ENCODE measurements at regions not wholly inside any gene's neighbourhood (a gene's known extent, or its start where the extent isn't known, plus 50 kb on each side); places are given as distances from the start of the nearest gene placed in this dataset.

DNA sequence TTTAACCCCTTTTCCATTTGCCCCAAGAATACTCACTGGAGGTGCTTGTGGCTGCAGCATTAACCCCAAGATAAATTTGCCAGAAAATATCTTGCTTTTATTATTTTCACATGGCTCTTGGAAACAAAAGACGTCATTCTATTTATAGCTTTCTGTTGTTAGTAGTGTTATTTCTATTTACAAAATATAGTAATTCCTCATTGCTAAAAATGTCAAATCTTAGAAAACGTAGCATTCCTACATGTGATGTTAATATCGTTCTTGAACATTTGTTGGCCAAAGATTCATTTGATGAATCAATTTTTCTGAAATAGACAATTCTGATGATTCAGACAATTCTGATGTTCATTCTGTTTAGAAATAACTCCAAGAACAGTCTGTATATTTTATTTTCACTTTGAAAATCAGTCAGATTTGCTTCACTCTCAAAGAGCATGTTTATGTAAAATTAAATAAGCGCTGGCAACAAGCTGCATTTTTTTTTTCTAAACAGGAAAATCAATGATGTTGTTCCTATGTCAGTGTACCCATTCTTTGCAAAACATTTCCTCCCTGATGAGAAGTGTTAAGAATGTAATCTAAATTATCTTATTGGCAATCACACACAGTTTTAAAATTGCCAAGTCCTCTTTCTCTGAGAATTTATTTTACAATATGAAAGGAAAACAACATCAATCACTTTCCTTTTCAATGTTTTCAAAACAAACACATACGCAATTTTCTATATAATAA, 334.0 kb downstream of the KCTD12 start:
- DNase-seq: no peak
- H3K4me3 ChIP-seq (ENCODE audit: low read depth, low read length): no peak overlapping the region
- H3K9me3 ChIP-seq: no peaks in the 10 kb centered on the region
- H3K4me1 ChIP-seq: no peaks in the 10 kb centered on the region
- no peaks in the 10 kb centered on the region for H3K27me3 ChIP-seq
- TF ChIP-seq, protein P1, sequence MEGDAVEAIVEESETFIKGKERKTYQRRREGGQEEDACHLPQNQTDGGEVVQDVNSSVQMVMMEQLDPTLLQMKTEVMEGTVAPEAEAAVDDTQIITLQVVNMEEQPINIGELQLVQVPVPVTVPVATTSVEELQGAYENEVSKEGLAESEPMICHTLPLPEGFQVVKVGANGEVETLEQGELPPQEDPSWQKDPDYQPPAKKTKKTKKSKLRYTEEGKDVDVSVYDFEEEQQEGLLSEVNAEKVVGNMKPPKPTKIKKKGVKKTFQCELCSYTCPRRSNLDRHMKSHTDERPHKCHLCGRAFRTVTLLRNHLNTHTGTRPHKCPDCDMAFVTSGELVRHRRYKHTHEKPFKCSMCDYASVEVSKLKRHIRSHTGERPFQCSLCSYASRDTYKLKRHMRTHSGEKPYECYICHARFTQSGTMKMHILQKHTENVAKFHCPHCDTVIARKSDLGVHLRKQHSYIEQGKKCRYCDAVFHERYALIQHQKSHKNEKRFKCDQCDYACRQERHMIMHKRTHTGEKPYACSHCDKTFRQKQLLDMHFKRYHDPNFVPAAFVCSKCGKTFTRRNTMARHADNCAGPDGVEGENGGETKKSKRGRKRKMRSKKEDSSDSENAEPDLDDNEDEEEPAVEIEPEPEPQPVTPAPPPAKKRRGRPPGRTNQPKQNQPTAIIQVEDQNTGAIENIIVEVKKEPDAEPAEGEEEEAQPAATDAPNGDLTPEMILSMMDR (IDR thresholded peaks at IDR 0.05; ENCODE audit: low read depth, low read length): no peak
- no peaks in the 10 kb centered on the region for H3K36me3 ChIP-seq

DNA sequence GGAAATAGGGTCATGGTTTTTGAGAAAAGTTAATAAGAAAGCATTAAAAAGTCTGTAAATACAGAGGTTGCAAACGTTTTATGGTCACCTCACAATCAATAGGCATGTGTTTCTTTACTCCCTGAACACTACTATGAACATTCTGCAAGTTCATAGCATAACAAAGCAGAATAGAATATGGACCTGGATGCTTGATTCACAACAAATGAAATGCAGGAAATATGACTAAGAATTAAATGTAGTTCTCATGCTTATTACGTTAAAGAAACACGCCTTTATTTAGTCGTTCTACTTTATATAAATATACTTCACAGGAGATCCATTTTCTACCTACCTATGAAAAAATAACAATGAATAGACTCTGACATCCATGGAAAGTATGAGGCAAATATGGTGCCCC, 344.0 kb downstream of the KCTD12 start:
- no peak for DNase-seq
- TF ChIP-seq, protein P1 (IDR thresholded peaks at IDR 0.05; ENCODE audit: low read depth, low read length): no peak
- Histone ChIP-seq H3K9me3 (no peaks in the 10 kb centered on the region), H3K36me3 (no peaks in the 10 kb centered on the region), H3K4me1 (no peaks in the 10 kb centered on the region), H3K27me3 (no peaks in the 10 kb centered on the region), H3K4me3 (ENCODE audit: low read depth, low read length) (no peak overlapping the region)

DNA sequence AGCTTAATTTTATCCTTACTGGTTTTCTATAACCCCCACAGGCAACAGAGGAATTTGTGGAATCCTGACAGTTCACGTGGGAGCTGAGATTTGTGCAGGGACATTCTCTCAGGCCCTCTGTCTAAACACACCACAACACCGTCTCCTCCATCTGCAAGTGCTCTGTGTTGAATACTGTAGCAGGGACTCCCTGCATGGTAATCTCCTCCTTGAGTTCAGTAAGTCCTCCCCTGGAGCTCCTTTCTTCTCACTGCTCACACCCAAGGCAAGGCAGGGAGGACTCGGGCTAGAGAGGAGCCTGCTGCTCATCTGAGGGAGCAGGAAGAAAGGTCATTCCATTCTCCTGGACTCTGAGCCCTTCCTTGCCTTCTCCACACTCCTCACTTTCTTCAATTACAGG, 348.2 kb downstream of the KCTD12 start:
- H3K4me1 ChIP-seq: no peaks in the 10 kb centered on the region
- no peaks in the 10 kb centered on the region for H3K36me3 ChIP-seq
- H3K27me3 ChIP-seq: no peaks in the 10 kb centered on the region
- no peak overlapping the region for H3K4me3 ChIP-seq (ENCODE audit: low read depth, low read length)
- H3K9me3 ChIP-seq: no peaks in the 10 kb centered on the region
- DNase-seq: no peak
- TF ChIP-seq, protein P1 (IDR thresholded peaks at IDR 0.05; ENCODE audit: low read depth, low read length): no peak

DNA sequence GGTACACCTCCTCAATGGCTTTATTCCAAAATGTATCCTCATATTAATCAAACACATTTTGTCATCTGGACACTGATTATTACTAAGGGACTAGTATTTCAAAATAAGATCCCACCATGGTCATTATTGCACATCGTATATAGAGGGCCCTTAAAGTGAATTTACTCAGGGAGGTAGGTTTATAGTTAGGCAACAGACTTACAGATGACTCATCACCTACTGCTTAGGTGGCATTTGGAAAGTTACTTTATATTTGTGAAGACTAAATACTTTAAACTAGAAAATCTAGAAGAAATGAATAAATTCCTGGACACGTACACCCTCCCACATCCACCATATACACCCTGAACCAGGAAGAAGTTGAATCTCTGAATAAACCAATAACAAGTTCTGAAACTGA, 353.0 kb downstream of the KCTD12 start:
- Histone ChIP-seq H3K9me3 (no peaks in the 10 kb centered on the region), H3K4me3 (ENCODE audit: low read depth, low read length) (no peak overlapping the region), H3K27me3 (no peaks in the 10 kb centered on the region), H3K36me3 (no peaks in the 10 kb centered on the region), H3K4me1 (no peaks in the 10 kb centered on the region)
- DNase-seq: no peak
- TF ChIP-seq, protein P1 (IDR thresholded peaks at IDR 0.05; ENCODE audit: low read depth, low read length): no peak

DNA sequence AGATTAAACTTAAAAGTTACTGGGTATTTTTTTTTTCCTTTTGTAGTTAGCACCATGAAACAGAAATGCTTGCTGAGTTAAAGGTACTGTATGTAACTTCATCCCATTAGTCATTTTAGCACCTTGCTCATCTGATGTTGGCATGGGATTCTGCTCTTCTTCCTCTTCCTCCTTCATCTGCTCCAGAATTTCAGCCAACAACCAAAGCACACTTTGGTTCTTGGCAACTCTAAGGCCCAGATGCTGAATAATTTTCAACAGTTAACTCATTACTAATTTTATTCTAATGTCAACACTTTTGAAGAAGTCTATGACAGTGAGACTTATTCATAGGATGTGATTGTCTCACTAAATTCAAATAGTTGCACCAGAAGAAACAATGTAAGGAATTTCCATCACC, 359.2 kb downstream of the KCTD12 start:
- TF ChIP-seq, protein P1 (IDR thresholded peaks at IDR 0.05; ENCODE audit: low read depth, low read length): no peak
- Histone ChIP-seq H3K36me3 (no peaks in the 10 kb centered on the region), H3K4me3 (ENCODE audit: low read depth, low read length) (no peak overlapping the region), H3K4me1 (no peaks in the 10 kb centered on the region), H3K9me3 (no peaks in the 10 kb centered on the region), H3K27me3 (no peaks in the 10 kb centered on the region)
- no peak for DNase-seq

DNA sequence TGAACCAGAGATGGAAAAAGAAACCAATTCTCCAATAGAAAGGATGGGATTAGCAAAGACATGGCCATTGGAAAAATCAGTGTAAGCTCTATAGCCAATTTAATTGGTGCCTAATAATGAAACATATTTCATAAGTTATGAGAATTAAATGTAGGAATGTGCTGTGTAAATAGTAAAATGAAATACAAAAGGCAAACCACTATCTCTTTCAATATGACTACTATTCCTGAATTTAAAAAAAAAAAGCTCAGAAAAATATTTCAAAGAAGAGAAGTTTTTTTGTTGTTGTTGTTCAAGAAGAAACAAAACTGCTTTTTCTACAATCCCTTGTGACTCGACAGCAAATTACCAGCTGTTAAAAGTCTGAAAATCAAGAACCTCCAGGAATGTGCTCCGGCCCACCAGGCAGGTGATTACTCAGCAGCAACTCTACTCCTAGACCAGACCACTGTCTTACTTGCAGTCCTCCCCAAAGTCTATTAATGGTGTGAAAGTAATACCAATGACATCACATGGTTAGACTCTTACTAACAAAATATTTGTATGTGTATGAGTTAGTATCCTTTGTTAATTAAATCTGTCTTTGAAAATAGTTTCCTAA, 362.4 kb downstream of the KCTD12 start:
- TF ChIP-seq, protein P1 (IDR thresholded peaks at IDR 0.05; ENCODE audit: low read depth, low read length): no peak
- H3K4me1 ChIP-seq: no peaks in the 10 kb centered on the region

More for the DNA sequence above, 362.4 kb downstream of the KCTD12 start:
- no peaks in the 10 kb centered on the region for H3K36me3 ChIP-seq
- DNase-seq: no peak
- no peaks in the 10 kb centered on the region for H3K9me3 ChIP-seq
- no peak overlapping the region for H3K4me3 ChIP-seq (ENCODE audit: low read depth, low read length)
- no peaks in the 10 kb centered on the region; the same call in 1 of the 2 replicates for H3K27me3 ChIP-seq
